ENCODE measurements at regions not wholly inside any gene's neighbourhood (a gene's known extent, or its start where the extent isn't known, plus 50 kb on each side); places are given as distances from the start of the nearest gene placed in this dataset.

- no peaks in the 10 kb centered on the region for H3K4me1 ChIP-seq (ENCODE audit: control insufficient read depth, insufficient read depth, low read length)
- no peak for TF ChIP-seq CTCF (IDR thresholded peaks at IDR 0.05)
- no peaks in the 10 kb centered on the region for H3K9me3 Mint-ChIP-seq
- ATAC-seq = no peak
- H3K9me3 ChIP-seq (ENCODE audit: control insufficient read depth, insufficient read depth, low read length) = no peaks in the 10 kb centered on the region
- peaks cover 8 to 14% of the 10 kb centered on the region in 2 donors for H3K27me3 Mint-ChIP-seq (ENCODE audit: low read depth in 2 of 2)
- H3K4me1 Mint-ChIP-seq = no peaks in the 10 kb centered on the region
- H3K36me3 ChIP-seq (ENCODE audit: control insufficient read depth, insufficient read depth, low read length) = no peaks in the 10 kb centered on the region
- H3K4me3 Mint-ChIP-seq = no peak overlapping the region
- WGBS (ENCODE audit: insufficient coverage) = no CpG with 5 or more reads among the region's 1 CpG
- H3K27me3 ChIP-seq (ENCODE audit: control insufficient read depth, insufficient read depth, low read length) = no peaks in the 10 kb centered on the region
- H3K27ac ChIP-seq (ENCODE audit: low read length) = no peak overlapping the region
- DNase-seq = no peak
- no peak overlapping the region for H3K4me3 ChIP-seq (ENCODE audit: low read length)
- H3K27ac Mint-ChIP-seq = no peak overlapping the region
- intact Hi-C loops (cut with micrococcal nuclease) = no loop called here
- no peaks in the 10 kb centered on the region for H3K36me3 Mint-ChIP-seq
Observed at GRCh38 chr6:150719831-150720230, 120.1 kb downstream of the PLEKHG1 start.

GRCh38 chr6:150720774-150721233 is 121.1 kb downstream of the PLEKHG1 start:
- Mint-ChIP-seq H3K27ac (no peak overlapping the region), H3K36me3 (no peaks in the 10 kb centered on the region), H3K4me3 (no peak overlapping the region), H3K27me3 (ENCODE audit: low read depth in 2 of 2) (peaks cover 12 to 21% of the 10 kb centered on the region in 2 donors), H3K4me1 (no peaks in the 10 kb centered on the region), H3K9me3 (no peaks in the 10 kb centered on the region)
- DNase-seq = peak in 1 of 2 donors; percentile 3
- intact Hi-C loops (cut with micrococcal nuclease) = no loop called here
- H3K4me3 ChIP-seq (ENCODE audit: low read length) = no peak overlapping the region
- peaks cover under 1% of the 10 kb centered on the region for H3K27me3 ChIP-seq (ENCODE audit: control insufficient read depth, insufficient read depth, low read length)
- H3K4me1 ChIP-seq (ENCODE audit: control insufficient read depth, insufficient read depth, low read length) = no peaks in the 10 kb centered on the region
- no peaks in the 10 kb centered on the region for H3K9me3 ChIP-seq (ENCODE audit: control insufficient read depth, insufficient read depth, low read length)
- H3K27ac ChIP-seq (ENCODE audit: low read length) = no peak overlapping the region
- H3K36me3 ChIP-seq (ENCODE audit: control insufficient read depth, insufficient read depth, low read length) = no peaks in the 10 kb centered on the region
- 22% methylated on average over 5 of the region's 5 CpGs for WGBS (ENCODE audit: insufficient coverage)
- ATAC-seq = no peak
- no peak for TF ChIP-seq CTCF (IDR thresholded peaks at IDR 0.05)

- peaks cover 3% of the 10 kb centered on the region for H3K27me3 ChIP-seq (ENCODE audit: control insufficient read depth, insufficient read depth, low read length)
- peaks cover 14 to 24% of the 10 kb centered on the region in 2 donors for H3K27me3 Mint-ChIP-seq (ENCODE audit: low read depth in 2 of 2)
- no peaks in the 10 kb centered on the region for H3K36me3 ChIP-seq (ENCODE audit: control insufficient read depth, insufficient read depth, low read length)
- ATAC-seq = no peak
- H3K4me3 Mint-ChIP-seq = no peak overlapping the region
- no peak for DNase-seq
- no peak overlapping the region for H3K4me3 ChIP-seq (ENCODE audit: low read length)
- TF ChIP-seq CTCF (IDR thresholded peaks at IDR 0.05) = no peak
- intact Hi-C loops (cut with micrococcal nuclease) = no loop called here
- H3K27ac ChIP-seq (ENCODE audit: low read length) = no peak overlapping the region
- no peaks in the 10 kb centered on the region for H3K9me3 Mint-ChIP-seq
- H3K4me1 ChIP-seq (ENCODE audit: control insufficient read depth, insufficient read depth, low read length) = no peaks in the 10 kb centered on the region
- WGBS (ENCODE audit: insufficient coverage) = 92% methylated on average over 7 of the region's 11 CpGs
- H3K4me1 Mint-ChIP-seq = no peaks in the 10 kb centered on the region
- no peaks in the 10 kb centered on the region for H3K36me3 Mint-ChIP-seq
- no peak overlapping the region for H3K27ac Mint-ChIP-seq
- H3K9me3 ChIP-seq (ENCODE audit: control insufficient read depth, insufficient read depth, low read length) = no peaks in the 10 kb centered on the region
Observed at GRCh38 chr6:150721418-150722266, 122.0 kb downstream of the PLEKHG1 start.

Measured in natural killer cell (primary cell).